Sigmoid colon (tissue), 6 donors: ENCODE measurements at regions not wholly inside any gene's neighbourhood (a gene's known extent, or its start where the extent isn't known, plus 50 kb on each side); places are given as distances from the start of the nearest gene placed in this dataset.

Experiments used
- DNase-seq: peaks from one replicate; pipeline ENCODE4 v3.0.0-alpha.2; 2019
- H3K27ac ChIP-seq, 4 donors: fragments of 200-600 bp; sonication (generic); one replicate each; pipeline ENCODE4 v1.5.1; 2016 to 2019; ENCODE audit warnings: mild to moderate bottlenecking in 1 of 4
- H3K27me3 ChIP-seq, 3 donors: fragments of 200-600 bp; sonication (generic); one replicate each; pipeline ENCODE4 v1.5.1; 2019; ENCODE audit warnings: mild to moderate bottlenecking in 1 of 3
- H3K36me3 ChIP-seq, 4 donors: fragments of 200-600 bp; sonication (generic); one replicate each; pipeline ENCODE4 v1.5.1; 2016 to 2019
- H3K4me1 ChIP-seq, 4 donors: fragments of 200-600 bp; sonication (generic); one replicate each; pipeline ENCODE4 v1.5.1; 2017 to 2019
- H3K4me3 ChIP-seq, 4 donors: fragments of 200-600 bp; sonication (generic); one replicate each; pipeline ENCODE4 v1.5.1; 2017 to 2019; ENCODE audit warnings: mild to moderate bottlenecking in 2 of 4, moderate library complexity in 1 of 4
- H3K9me3 ChIP-seq, 4 donors: fragments of 200-600 bp in 3 of 4; sonication (generic) in 3 of 4; one replicate each; pipeline versions ENCODE4 v1.5.1 to v1.6.1; 2013 to 2019
- CTCF ChIP-seq, 4 experiments: fragments of 450-650 bp in 3 of 4; fragments of 200-600 bp in 1 of 4; IDR thresholded peaks; one replicate each; pipeline ENCODE4 v1.5.1; 2016 to 2019; ENCODE audit warnings: antibody characterized with exemption in 4 of 4, mild to moderate bottlenecking in 3 of 4, moderate library complexity in 2 of 4
- EP300 ChIP-seq, 4 donors: sonication (generic); formaldehyde crosslinking; IDR thresholded peaks; one replicate each; pipeline ENCODE4 v1.6.1; 2017; ENCODE audit warnings: antibody characterized with exemption in 4 of 4
- POLR2A ChIP-seq, 2 donors: fragments of 450-650 bp; IDR thresholded peaks; one replicate each; pipeline ENCODE4 v1.6.1; 2016; ENCODE audit warnings: antibody characterized with exemption in 2 of 2, mild to moderate bottlenecking in 2 of 2, moderate library complexity in 2 of 2
- POLR2AphosphoS5 ChIP-seq, 4 donors: sonication (generic); formaldehyde crosslinking; IDR thresholded peaks; one replicate each; pipeline ENCODE4 v1.6.1; 2017; ENCODE audit warnings: antibody characterized with exemption in 4 of 4
- WGBS, 2 donors: extraction: QIAGEN DNeasy Blood & Tissue Kit; methylation state at CpG; one replicate each; pipeline ENCODE4 v1.1.7; 2013; 5-methylcytosine and 5-hydroxymethylcytosine counted together
- intact Hi-C: fragments of 100-400 bp; cut with DNase I; formaldehyde crosslinking; loops from one replicate; pipeline ENCODE4 v1.15.1; 2023
- donor health status: healthy with polysubstance abuse.
- donor health status: healthy.

GRCh38 chr5:174589011-174589410 is 135.4 kb upstream of the MSX2 start:
- TF ChIP-seq EP300 (IDR thresholded peaks at IDR 0.05) (no peak), POLR2A (IDR thresholded peaks at IDR 0.05) (no peak), CTCF (IDR thresholded peaks at IDR 0.05) (no peak), POLR2AphosphoS5 (IDR thresholded peaks at IDR 0.05) (no peak)
- 68 to 78% methylated on average over 7 of the region's 7 CpGs for WGBS, 2 donors
- H3K36me3 ChIP-seq: no peaks in the 10 kb centered on the region
- intact Hi-C loops: no loop called here
- peaks cover 0 to 4% (median 0%) of the 10 kb centered on the region in 4 donors for H3K9me3 ChIP-seq
- no peaks in the 10 kb centered on the region for H3K4me1 ChIP-seq
- peaks cover 0 to 6% (median 0%) of the 10 kb centered on the region in 3 donors for H3K27me3 ChIP-seq
- DNase-seq: no peak
- no peak overlapping the region for H3K4me3 ChIP-seq
- no peak overlapping the region for H3K27ac ChIP-seq

GRCh38 chr5:174589599-174589998 is 134.8 kb upstream of the MSX2 start:
- Histone ChIP-seq H3K36me3 (no peaks in the 10 kb centered on the region), H3K9me3 (peaks cover 0 to 4% (median 0%) of the 10 kb centered on the region in 4 donors), H3K4me3 (no peak overlapping the region), H3K27me3 (peaks cover 0 to 6% (median 0%) of the 10 kb centered on the region in 3 donors), H3K27ac (no peak overlapping the region), H3K4me1 (no peaks in the 10 kb centered on the region)
- intact Hi-C loops: no loop called here
- 30 to 47% methylated on average over 11 of the region's 11 CpGs for WGBS, 2 donors
- no peak for DNase-seq
- TF ChIP-seq CTCF (IDR thresholded peaks at IDR 0.05) (no peak), POLR2A (IDR thresholded peaks at IDR 0.05) (no peak), EP300 (IDR thresholded peaks at IDR 0.05) (no peak), POLR2AphosphoS5 (IDR thresholded peaks at IDR 0.05) (no peak)

DNA sequence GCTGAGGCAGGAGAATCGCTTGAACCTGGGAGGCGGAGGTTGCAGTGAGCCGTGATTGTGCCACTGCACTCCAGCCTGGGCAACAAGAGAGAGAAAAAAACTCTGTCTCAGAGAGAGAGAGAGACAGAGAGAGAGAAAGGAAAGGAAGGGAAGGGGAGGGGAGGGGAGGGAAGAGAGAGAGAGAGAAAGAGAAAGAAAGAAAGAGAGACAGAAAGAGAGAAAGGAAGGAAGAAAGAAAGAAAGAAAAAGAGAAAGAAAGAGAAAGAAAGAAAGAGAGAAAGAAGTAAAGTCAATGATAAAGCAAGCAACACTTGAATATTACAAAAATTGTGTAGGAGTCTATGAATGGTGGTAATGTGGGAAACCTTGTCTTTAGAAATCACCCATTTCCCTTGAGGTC is 133.6 kb upstream of the MSX2 start:
- intact Hi-C loops: no loop called here
- Histone ChIP-seq H3K27me3 (peaks cover 0 to 6% (median 0%) of the 10 kb centered on the region in 3 donors), H3K4me1 (no peaks in the 10 kb centered on the region), H3K36me3 (no peaks in the 10 kb centered on the region), H3K27ac (no peak overlapping the region), H3K9me3 (no peaks in the 10 kb centered on the region), H3K4me3 (no peak overlapping the region)
- DNase-seq: no peak
- TF ChIP-seq EP300 (IDR thresholded peaks at IDR 0.05) (no peak), POLR2AphosphoS5 (IDR thresholded peaks at IDR 0.05) (no peak), POLR2A (IDR thresholded peaks at IDR 0.05) (no peak), CTCF (IDR thresholded peaks at IDR 0.05) (no peak)
- 76 to 88% methylated on average over 3 of the region's 3 CpGs for WGBS, 2 donors

DNA sequence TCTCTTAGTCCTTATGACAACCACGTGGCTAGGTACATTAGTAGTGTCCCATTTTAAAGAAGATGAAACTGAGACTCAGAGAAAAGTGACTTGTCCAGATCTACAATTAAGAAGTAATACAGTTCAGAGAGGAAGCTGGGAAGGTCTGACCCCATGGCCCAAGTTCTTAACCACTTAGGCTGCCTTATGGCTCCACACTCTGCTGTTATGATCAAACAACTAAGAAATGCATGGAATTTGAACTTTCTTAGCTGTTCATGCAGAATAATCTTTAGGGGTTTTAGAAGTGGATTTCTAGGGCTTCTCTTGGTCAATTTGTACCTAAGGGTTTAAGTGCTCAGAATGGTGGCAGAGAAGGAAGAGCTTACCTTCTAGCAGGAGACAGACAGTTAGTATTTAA is 128.0 kb upstream of the MSX2 start:
- DNase-seq: no peak
- no peak overlapping the region for H3K4me3 ChIP-seq
- H3K9me3 ChIP-seq: no peaks in the 10 kb centered on the region
- no peaks in the 10 kb centered on the region for H3K36me3 ChIP-seq
- TF ChIP-seq CTCF (IDR thresholded peaks at IDR 0.05) (no peak), POLR2AphosphoS5 (IDR thresholded peaks at IDR 0.05) (no peak), POLR2A (IDR thresholded peaks at IDR 0.05) (no peak), EP300 (IDR thresholded peaks at IDR 0.05) (no peak)
- no peak overlapping the region for H3K27ac ChIP-seq
- no peaks in the 10 kb centered on the region for H3K4me1 ChIP-seq
- intact Hi-C loops: no loop called here
- WGBS, 2 donors: 72 to 90% methylated on average over 1 of the region's 1 CpG
- H3K27me3 ChIP-seq: peaks cover 0 to 17% (median 5%) of the 10 kb centered on the region in 3 donors

DNA sequence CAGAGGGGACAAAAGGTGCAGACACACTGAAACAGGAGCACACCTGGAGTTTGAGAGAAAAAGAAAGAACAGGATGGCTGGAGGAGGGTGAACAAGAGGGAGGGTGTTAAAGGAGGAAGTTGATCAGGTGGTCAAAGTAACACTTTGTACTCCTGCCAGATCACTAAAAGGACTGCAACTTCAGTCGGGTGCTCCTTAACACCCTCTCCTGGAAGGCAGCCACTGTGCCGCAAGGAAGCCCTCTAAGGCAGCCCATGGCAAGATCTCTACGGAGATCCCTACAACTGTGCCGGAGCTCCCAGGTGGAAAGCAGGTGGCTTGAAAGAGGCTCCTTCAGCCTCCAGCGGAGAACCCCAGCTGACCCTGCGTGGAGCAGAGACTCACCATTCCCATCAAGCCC is 124.4 kb upstream of the MSX2 start:
- no peaks in the 10 kb centered on the region for H3K4me1 ChIP-seq
- whole genome bisulfite sequencing, 2 donors: 17 to 21% methylated on average over 6 of the region's 6 CpGs
- H3K27ac ChIP-seq: no peak overlapping the region
- no peak overlapping the region for H3K4me3 ChIP-seq
- intact Hi-C loops: no loop called here
- H3K36me3 ChIP-seq: no peaks in the 10 kb centered on the region
- no peak for DNase-seq
- H3K27me3 ChIP-seq: peaks cover 0 to 22% (median 5%) of the 10 kb centered on the region in 3 donors
- TF ChIP-seq POLR2AphosphoS5 (IDR thresholded peaks at IDR 0.05) (no peak), POLR2A (IDR thresholded peaks at IDR 0.05) (no peak), CTCF (IDR thresholded peaks at IDR 0.05) (no peak), EP300 (IDR thresholded peaks at IDR 0.05) (no peak)
- no peaks in the 10 kb centered on the region for H3K9me3 ChIP-seq
